ENCODE measurements at regions not wholly inside any gene's neighbourhood (a gene's known extent, or its start where the extent isn't known, plus 50 kb on each side); places are given as distances from the start of the nearest gene placed in this dataset.

GRCh38 chr4:23009093-23009492, 316.4 kb downstream of the GBA3 start:
- TF ChIP-seq EZH2 (IDR thresholded peaks at IDR 0.05; ENCODE audit: low read length, missing control alignments) = no peak
- no peak for TF ChIP-seq CTCF (conservative IDR thresholded peaks at IDR 0.05 in 1 of 2, IDR thresholded peaks at IDR 0.05 in 1 of 2; ENCODE audit: low read depth in 1 of 2, low read length in 2 of 2)

Data from fibroblast of lung (primary cell).